GM21786 (cell line): ENCODE measurements at regions not wholly inside any gene's neighbourhood (a gene's known extent, or its start where the extent isn't known, plus 50 kb on each side); places are given as distances from the start of the nearest gene placed in this dataset.

Source experiments
- ATAC-seq: cut with Tn5 transposase; IDR thresholded peaks from one replicate; pipeline ENCODE4 v1.9.1; 2021; ENCODE audit not compliant: unreplicated experiment

DNA sequence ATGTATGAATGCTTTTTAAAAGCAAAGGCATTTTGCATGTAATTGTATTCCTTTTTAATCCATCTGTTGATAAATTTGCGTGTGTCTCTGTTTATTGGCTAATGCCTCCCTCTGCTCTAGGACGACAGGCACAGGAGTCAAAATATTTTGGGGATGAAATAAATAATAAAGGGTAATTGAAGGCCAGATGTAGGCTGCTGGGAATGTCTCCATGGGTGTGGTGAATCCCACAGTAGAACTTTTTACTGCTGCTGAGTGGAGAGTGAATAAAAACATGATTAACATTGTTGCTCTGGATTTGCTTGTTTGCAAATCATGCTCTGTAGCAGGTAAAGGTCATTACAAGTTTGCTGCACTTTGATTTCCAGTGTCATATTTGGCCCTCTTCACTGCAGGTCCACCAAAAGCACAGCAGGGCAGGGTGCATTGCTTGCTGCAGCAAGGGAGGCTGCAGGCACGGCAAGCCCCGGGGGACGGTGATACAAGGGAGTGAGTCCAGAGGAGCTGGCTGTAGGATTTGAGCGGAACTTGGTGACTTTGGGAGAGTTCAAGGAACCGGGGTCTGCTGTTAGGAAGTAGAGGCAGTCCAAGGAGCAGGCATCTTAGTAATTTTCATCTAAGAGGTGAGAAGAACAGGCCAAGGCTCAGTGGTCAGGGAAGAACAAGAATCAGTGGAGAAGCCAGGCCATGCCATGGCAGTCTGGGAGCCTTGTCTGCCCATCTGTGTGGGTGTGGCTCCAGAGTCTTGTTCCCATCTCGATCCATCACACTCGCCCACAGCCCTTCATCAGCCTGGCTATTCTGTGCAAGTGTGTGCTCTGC lies 201.5 kb upstream of the RAB6C start:
- ATAC-seq: no peak

DNA sequence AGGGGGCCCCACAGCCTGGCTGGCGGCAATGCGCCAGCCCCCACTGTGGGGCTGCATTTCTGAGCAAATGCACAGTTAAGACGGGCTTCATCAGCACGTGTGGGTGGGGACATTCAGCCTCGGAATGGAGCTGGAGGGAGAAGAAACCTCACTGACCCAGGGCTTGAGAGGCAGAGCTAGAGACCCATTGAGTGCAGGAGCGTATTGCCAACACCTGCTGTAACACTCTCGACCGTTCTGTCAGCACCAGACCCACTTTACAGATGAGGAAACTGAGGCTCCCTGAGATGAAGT lies 200.9 kb upstream of the RAB6C start:
- ATAC-seq: no peak

DNA sequence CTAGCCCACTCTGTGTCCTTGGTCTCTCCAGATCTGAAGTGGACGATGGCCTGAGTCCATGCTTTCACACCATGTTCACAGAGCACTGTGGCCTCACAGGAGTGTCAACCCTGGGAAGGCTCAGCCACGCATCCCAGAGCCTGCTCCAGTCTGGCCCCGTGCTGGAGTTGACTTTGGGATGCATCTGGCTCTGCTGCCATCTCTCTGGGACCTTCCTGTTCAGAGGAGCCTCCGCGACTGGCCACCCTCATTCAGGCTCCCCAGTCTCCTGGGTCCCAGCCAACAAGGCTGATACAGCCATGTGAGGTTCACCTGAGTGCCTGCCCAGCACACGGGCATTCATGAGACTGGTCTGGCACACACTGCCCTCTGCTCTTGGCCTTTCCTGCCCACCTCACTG lies 199.7 kb upstream of the RAB6C start:
- no peak for ATAC-seq

DNA sequence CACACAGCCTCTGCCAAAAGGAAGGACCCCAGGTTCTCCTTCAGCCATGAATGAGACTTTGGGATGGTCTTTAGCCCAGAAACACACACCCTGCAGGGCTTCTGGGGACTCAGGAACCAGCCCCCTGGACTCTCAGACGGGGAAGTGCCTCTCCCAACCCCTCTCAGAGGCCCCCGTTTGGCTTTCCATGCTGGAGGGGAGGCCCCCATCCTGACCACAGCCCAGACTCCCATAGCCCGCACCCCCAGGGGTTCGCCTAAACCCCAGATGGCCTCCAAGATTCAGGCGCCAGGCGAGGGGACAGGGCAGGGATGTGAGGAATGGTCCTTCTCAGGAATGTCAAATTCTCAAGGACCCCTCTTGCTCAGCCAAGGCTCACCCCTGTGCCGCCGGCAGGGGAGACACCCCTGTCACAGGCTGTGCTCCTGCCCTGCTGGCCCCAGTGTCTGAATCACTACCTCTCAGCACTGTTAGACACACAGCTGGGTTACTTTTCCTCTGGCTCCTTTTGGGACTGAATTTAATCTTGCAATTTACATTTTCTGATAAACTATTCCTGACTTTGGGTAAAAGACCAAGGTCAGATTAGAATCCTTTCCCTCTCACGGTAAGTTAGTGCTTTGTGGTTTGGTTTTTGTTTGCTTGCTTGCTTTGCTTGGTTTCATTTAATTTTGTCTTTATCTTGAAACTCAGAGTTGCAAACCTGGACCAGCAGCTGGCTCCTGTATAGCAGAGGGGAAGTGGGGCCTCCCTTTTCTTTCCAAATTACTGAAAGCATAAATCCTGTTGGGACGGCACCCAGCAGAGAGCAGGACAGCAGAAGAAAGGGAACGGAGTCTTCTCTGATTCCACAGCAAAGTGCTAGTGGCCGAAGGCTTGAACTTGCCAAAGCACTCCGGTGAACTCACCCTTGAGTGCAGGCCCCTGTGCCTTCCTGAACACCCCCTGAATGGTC lies 198.9 kb upstream of the RAB6C start:
- ATAC-seq: no peak

DNA sequence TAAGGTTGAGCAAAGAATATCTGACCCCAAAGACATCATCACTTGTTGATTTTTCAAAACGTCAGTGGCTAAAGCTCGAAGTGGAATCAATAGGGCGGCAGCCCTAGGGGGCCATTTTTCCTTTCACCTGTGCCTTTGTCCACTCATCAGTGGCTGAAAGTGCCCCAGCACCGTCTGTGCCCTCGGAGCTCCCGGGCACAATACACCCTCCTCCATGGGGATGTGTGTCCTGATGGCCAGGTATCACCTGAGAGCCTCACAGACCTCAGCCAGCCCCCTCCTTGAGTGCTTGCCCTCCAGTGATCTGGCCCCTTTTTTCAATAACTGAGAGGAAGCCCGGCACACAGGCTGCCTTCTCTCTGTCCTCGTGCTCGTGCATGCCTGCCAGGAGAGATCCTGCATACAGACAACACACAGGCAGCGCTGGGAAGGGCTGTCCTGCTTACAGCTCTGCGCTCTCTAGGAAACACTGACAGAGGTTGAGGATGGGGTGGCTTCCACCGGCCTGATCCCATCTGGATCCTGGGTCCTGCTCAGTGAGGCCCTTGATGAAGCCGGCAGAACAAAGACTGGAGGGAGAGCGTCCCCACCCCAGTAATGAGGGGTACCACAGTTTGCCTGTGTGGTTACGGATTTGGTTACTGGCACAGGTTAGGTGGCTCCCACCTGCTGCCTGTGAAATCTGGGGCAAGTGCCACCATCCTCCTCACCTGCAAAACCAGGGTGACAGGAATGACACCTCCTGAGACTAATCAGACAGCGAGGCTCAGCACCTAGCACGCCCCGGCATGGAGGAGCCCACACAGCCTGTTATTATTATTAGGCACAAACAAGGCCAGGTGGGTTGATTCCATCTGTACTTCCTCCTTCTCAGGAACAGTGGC lies 197.5 kb upstream of the RAB6C start:
- ATAC-seq: no peak

DNA sequence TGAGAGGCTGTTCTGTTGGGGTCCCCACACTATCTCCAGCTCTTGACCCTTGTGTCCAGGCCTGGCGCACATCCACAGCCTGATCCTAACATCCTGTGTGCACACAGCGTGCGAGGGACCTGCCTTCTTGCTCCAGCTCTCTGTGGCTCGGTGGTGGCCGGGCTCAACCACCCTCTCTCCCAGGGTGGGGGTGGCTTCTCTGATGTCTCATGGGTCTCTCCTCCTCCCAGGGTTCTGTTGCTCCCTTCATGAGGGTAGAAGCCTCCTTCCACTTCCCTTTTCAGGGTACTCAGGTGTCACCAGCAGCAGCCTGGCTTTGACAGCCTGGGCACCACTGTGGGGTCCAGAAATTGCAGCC lies 196.9 kb upstream of the RAB6C start:
- ATAC-seq: no peak

DNA sequence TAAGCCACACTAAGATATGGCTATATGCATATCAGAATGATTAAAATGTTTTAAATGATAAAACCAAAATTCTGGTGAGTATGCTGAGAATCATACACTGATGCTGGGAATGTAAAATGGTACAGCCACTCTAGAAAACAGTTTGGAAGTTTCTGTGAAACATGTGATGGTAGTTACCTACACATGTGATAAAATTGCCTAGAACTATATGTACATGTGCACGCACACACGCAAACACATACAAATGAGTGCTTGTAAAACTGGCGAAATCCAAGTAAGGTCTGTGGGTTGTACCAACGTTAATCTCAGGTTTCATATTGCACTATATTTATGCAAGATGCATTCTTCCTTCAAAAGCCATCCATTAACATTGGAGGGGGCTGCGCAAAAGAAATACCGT lies 195.0 kb upstream of the RAB6C start:
- ATAC-seq: no peak

DNA sequence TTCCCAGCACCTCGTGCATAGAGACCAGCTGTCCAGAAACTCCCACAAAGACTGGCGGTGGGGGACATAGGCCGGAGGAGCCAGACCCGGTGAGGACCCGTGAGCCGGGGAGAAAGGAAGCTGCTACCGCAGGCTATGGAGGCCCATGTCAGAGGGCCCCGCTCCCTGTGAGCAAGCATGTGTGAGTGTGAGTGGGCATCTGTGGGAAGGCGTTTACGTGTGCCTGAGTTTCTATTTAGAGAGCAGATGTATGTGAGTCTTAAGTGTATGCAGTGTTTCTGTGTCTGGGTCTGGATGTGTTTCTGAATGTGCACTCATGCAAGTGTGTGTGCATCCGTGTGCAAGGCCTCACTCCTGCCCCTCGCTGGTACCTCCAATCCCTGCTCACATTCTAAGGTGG lies 187.8 kb upstream of the RAB6C start:
- no peak for ATAC-seq

DNA sequence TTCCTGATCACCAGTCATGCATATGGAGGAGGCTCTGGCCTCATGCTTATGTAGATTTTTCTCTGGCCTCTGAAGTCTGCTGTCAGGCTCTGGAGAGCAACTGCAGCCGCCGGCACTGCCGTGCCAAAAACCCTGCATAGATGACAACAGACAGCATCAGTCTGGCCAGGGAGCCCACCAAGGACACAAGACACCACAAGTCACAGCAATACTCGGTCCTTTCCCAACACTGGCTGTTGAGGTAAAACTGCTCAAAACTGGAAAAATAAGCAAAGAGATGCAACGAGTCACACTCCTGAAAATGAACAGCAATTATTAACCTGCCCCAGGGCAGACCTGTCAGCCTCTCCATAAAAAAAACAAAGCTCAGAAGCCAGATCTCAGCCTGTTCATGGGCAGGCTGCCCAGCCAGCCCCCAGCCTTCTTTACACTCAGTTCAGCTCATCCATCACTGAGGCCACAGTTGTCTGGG lies 186.0 kb upstream of the RAB6C start:
- ATAC-seq: no peak

DNA sequence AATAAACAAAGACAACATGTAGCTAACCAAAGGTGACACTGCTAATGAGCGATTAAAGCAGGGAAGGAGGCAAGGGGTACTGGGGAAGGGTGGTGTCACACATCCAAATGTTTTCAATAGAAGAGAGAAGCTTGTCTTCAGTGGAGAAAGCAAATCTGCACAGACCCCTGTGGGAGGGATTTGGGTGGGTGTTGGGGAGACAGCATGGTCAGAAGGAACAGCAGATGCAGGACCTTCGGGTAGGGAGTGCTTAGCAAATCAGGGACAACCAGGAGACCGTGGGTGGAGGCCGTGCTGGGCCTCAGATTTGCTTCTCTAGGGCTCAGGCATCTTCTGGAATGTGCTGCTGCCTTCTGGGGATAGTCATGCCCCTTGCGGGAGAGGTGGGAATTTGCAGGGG lies 185.3 kb upstream of the RAB6C start:
- no peak for ATAC-seq

DNA sequence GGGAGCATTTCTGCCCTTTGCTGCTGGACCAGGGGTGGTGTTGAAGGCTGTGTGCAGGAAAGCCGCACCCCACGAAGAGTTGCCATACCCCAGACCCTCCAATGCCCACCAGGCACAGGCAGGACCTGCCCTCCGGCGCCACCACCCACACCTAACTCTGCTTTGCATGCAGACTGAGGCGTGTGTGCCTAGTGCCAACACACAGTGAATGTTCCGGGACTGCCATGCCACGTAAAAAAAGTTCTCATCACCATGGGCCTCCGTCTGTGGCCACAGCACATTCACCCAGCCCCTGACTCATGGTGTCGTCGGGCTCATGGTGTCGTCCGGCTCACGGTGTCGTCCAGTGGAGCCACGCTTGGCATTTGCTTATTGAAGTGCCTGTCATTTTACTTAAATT lies 184.9 kb upstream of the RAB6C start:
- ATAC-seq: no peak

DNA sequence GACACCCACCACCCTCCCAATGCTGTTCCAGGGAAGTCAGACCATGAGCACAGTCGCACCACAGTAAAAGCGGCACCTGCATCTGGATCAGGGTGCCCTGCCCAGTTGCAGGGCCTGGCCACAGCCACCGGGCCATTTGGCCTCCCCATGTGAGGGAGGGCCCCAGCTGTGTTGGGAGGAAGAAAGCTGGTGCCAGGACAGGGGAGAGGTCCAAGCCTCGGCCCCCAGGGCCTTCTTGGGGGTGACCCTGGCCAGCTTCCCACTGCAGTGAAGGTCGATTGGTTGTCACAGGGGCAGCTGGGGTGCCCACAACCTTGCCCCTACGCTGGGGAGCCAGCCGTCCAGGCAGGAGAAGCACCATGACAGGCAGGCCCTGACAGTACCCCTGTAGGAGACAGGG lies 183.2 kb upstream of the RAB6C start:
- no peak for ATAC-seq

DNA sequence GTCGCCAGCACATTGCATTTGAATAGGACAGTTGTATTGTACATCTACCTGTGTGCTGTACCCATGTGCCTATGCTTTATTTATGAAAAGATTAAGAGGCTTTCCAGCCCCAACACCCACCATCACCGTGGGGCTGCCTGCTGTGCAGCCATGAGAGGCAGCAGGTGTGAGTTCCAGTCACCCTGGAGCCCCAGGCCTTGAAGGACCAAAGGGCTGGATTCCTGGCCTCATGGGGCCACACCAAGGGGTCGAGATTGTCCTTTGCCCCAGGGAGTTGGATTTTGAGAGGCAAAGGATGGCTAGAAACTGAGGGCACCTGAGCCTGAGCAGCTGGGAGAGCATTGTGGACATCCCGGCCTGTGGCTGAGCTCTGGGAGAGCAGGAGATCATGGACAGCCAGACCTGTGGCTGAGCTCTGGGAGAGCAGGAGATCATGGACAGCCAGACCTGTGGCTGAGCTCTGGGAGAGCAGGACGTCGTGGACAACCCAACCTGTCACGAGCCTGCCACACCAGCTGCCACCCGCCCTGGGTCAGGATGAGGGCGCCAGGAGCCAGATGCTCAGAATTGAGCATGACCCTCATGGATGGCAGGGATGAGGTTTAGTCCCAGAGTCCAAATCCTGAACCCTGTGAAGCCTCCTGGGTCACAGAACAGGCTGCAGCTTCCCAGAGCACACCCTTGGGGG lies 182.5 kb upstream of the RAB6C start:
- no peak for ATAC-seq

DNA sequence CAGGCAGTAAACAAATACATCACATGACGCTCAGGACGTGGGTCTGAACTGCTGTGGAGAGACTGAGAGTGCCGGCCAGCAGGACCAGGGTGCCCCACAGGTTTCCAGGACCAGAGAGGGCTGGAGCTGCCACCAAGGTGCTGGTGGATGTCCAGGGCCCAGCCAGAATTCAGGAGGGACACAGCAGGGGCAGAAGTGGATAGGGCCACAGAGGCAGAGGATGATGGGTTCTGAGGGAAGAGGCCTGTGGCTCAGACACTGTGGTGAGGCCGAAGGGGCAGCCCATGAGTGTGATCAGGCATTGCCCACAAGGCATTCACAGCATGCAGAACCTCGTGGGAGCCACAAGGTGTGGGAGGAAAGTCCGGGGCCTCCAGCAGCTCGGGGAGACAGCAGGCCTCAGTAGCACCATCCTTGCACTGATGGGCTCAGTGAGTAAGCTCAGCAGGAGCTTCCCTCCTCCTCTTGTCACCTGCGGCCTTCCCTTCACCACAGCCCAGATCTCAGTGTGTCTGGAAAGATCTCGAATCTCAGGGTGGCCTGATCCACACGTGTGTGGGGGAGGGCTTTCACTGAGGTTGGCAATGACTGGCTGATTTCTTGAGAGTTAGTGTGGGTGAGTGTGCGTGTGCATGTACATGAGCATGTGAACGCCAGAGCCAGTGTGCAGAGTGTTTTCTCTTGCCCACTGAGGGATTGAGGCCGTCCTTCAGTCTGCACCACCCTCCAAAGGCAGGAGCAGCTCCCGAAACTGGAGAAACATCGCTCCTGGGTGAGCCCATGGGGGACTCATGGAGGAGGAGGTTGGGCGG lies 181.8 kb upstream of the RAB6C start:
- ATAC-seq: no peak

DNA sequence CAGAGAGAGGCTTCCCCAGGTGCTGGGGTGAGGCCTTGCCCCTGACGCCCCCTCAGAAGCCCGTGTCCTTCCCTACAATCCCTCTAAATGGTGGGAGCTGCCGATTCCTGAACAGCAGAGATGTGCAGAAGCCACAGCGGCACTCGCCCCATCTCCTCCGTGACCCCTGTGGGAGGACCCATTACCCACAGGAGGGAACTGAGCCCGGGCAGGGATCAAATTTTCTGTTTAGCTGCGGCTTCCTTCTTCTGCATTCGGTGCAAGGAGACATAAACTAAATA lies 181.2 kb upstream of the RAB6C start:
- ATAC-seq: no peak

DNA sequence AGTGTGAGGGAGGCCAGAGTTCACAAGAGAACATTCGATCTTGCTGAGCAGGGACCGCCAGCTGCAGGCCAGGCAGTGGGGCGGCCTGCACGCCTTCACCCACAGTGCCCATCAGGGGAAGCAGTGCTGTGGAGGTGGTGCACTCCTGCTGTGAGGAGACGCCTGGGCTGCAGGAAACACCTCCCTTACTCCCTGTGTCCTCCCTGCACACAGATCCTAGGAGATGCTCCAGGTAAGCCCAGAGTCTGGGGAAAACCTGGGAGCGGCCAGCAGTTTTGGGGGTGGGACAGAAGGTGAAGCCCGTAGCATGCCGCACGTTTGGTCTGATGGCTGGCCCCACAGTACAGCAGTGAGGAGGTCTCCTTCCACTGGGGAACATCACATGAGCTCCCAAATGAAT lies 180.8 kb upstream of the RAB6C start:
- ATAC-seq: no peak

DNA sequence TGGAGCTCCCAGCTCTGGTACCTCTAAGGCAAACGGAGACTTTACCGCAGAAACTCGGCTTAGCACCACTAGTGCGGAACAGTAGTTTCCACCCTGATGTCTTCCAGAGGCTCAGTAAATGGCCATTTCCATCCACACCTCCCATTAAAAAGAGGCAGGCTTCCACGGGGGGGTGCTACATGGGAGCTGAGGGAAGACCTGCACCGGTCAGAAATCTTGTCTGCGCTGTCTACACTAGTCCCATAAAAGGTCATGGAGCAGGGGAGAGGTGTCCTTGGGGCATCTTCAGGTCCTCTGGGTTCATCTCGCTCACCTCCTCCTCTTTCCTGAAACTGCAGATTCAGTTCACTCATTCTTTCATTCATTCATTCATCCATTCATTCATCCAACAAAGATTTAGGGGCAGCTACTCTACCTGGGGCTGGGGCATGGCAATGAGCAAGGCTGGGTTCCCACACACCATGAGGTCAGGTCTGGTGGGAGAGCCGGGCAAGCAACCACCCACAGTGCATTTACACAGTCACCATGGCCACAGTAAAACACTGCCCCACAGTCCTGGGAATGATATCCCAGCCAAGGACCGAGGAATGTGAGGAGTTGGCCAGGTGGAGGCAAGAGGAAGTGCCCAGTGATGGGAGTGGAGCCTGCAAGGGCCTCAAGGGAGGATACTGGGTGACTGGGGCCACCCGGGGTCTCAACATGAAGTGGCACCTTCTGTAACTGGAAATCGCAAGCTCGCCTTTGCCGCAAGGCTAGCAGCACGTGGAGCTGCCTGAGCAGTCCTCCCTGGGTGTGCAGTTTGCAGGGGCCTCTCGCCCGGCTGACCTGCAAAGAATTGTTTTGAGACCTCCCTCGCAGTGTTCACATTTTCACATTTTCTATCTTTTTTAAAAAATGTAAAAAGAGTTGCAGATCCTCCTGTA lies 180.2 kb upstream of the RAB6C start:
- no peak for ATAC-seq

DNA sequence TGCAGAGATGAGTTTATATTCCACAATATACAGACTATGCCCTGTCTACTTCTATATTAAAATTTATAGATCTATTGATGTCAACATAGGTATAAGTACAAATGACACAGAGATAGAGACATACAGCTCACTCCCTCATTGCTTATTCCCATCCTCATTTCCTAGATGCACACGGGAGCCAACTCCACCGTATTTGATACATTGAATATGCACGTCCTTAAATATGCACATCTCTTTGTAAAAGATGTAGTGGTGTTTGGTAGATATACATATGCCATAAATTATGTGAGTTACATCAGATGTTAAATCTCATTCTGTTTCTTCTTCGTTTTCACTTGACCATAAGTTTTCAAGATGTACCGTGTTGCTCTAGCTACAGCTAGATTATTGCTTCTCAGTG lies 179.2 kb upstream of the RAB6C start:
- ATAC-seq: no peak

DNA sequence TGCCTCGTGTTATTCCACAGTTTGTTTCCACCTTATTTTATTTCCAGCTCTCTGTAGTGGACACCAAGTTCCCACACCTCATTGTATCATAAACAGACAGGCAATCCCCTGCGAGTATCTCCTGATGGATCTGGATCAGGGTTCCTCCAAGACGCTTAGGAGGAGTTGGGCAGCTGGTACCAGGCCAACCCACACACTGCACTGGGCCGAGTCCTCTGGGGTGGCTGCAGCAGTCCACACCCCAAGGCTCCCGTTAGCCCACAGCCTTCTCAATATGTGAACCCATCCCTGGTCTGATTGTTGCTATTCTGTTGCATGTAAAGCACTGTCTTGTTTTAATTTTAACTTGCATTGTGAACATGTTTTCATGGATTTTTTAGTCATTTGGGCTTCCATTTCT lies 178.8 kb upstream of the RAB6C start:
- no peak for ATAC-seq
